ENCODE measurements at regions not wholly inside any gene's neighbourhood (a gene's known extent, or its start where the extent isn't known, plus 50 kb on each side); places are given as distances from the start of the nearest gene placed in this dataset.

GRCh38 chr2:236887953-236888793 is 197.5 kb upstream of the COPS8 start:
- TF ChIP-seq SRF (IDR thresholded peaks at IDR 0.05; ENCODE audit: low read depth, low read length) = no peak
- no peak for TF ChIP-seq CTCF (IDR thresholded peaks at IDR 0.05; ENCODE audit: control extremely low read depth in 1 of 3, insufficient read depth in 1 of 3, low read depth in 1 of 3, low read length in 3 of 3)
- no peak for TF ChIP-seq TEAD4 (IDR thresholded peaks at IDR 0.05; ENCODE audit: low read depth, low read length)
- TF ChIP-seq SP1 (IDR thresholded peaks at IDR 0.05; ENCODE audit: low read depth, low read length) = no peak
- TF ChIP-seq EP300 (IDR thresholded peaks at IDR 0.05; ENCODE audit: borderline replicate concordance in 1 of 2, low read depth in 2 of 2, low read length in 2 of 2) = no peak
- no peak for TF ChIP-seq EZH2 (IDR thresholded peaks at IDR 0.05; ENCODE audit: low read depth, low read length, severe bottlenecking)
- TF ChIP-seq EGR1 (IDR thresholded peaks at IDR 0.05; ENCODE audit: borderline replicate concordance, low read depth, low read length) = no peak
- TF ChIP-seq YY1 (IDR thresholded peaks at IDR 0.05; ENCODE audit: low read depth, low read length) = no peak
- TF ChIP-seq MAX (IDR thresholded peaks at IDR 0.05) = no peak
- TF ChIP-seq GTF2F1 (IDR thresholded peaks at IDR 0.05; ENCODE audit: borderline replicate concordance, low read depth, low read length) = no peak
- no peak for TF ChIP-seq POLR2A (IDR thresholded peaks at IDR 0.05; ENCODE audit: control extremely low read depth in 1 of 2, low read depth in 2 of 2, low read length in 2 of 2)
- TF ChIP-seq JUND (IDR thresholded peaks at IDR 0.05; ENCODE audit: low read length) = no peak
- TF ChIP-seq POLR2AphosphoS5 (IDR thresholded peaks at IDR 0.05; ENCODE audit: low read depth, low read length) = no peak
- TF ChIP-seq SIN3A (conservative IDR thresholded peaks at IDR 0.05 in 1 of 2, IDR thresholded peaks at IDR 0.05 in 1 of 2; ENCODE audit: low read depth in 1 of 2, low read length in 2 of 2) = no peak

Data from H1 (cell line).